Mammary epithelial cell (primary cell): ENCODE measurements at regions not wholly inside any gene's neighbourhood (a gene's known extent, or its start where the extent isn't known, plus 50 kb on each side); places are given as distances from the start of the nearest gene placed in this dataset.

Experiments
- CTCF ChIP-seq, 2 donors: IDR thresholded peaks in 1 of 2; conservative IDR thresholded peaks in 1 of 2; 2 replicates each; pipeline ENCODE4 v1.5.1; 2011 to 2012; ENCODE audit warnings: inconsistent platforms in 2 of 2, low read length in 2 of 2, mild to moderate bottlenecking in 2 of 2, control low read depth in 1 of 2, low read depth in 1 of 2; ENCODE audit not compliant: insufficient read depth in 1 of 2; ENCODE audit errors: extremely low read depth in 1 of 2
- EZH2 ChIP-seq: IDR thresholded peaks from 2 replicates; pipeline ENCODE4 v1.6.1; 2012; ENCODE audit warnings: low read length, inconsistent platforms, borderline replicate concordance

- TF ChIP-seq CTCF (conservative IDR thresholded peaks at IDR 0.05 in 1 of 2, IDR thresholded peaks at IDR 0.05 in 1 of 2; ENCODE audit: extremely low read depth in 1 of 2, insufficient read depth in 1 of 2, low read depth in 1 of 2, low read length in 2 of 2), result no peak
- TF ChIP-seq EZH2, result no peak
Measured at GRCh38 chr5:124451721-124452383, 294.6 kb downstream of the ZNF608 start.
